HAP-1 (cell line): ENCODE measurements at regions not wholly inside any gene's neighbourhood (a gene's known extent, or its start where the extent isn't known, plus 50 kb on each side); places are given as distances from the start of the nearest gene placed in this dataset.

Experiments
- DNase-seq, 2 experiments: peaks; one replicate each; pipeline ENCODE4 v3.0.0-alpha.2; 2016 to 2020; ENCODE audit warnings: low spot score in 2 of 2
- H3K27me3 ChIP-seq: fragments of 250-450 bp; sonication (Bioruptor Pico); 2 replicates; pipeline ENCODE4 v1.5.1; 2020; ENCODE audit warnings: low read depth, mild to moderate bottlenecking, moderate library complexity
- H3K36me3 ChIP-seq: fragments of 250-450 bp; sonication (Bioruptor Pico); replicated peaks from 2 replicates; pipeline ENCODE4 v1.5.1; 2020; ENCODE audit warnings: mild to moderate bottlenecking
- H3K4me1 ChIP-seq: fragments of 250-450 bp; sonication (Bioruptor Pico); 2 replicates; pipeline ENCODE4 v1.5.1; 2020; ENCODE audit warnings: mild to moderate bottlenecking
- H3K4me3 ChIP-seq: fragments of 250-450 bp; sonication (Bioruptor Pico); 2 replicates; pipeline ENCODE4 v1.5.1; 2020; ENCODE audit warnings: mild to moderate bottlenecking, moderate library complexity
- H3K9me3 ChIP-seq: fragments of 250-450 bp; sonication (Bioruptor Pico); 2 replicates; pipeline ENCODE4 v1.5.1; 2020; ENCODE audit warnings: mild to moderate bottlenecking, moderate library complexity
- in situ Hi-C: fragments of 300-500 bp; cut with MboI; formaldehyde crosslinking; loops from 3 replicates; pipeline ENCODE4 v1.14.3; 2020; ENCODE audit warnings: low sequenced_read_pairs, inconsistent platforms, mixed read lengths

DNA sequence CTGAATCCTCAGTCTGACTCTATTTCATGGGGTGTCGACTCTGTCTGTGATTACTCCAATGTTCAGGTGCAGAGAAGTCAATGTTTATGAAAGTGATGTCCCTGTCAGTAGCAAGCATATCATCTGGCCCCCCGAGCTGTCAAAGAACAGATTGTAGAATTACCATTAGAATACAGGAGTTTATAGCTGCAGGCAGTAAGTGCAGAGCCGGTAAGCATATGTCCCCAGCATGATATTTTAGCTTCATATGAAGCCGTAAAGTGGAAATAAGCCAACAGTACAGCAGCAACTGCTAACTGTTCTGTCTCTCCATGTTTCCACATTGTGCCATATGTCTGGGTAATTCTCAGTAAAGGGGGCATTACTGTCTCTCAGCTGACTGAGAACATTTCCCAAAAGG is 541.8 kb downstream of the SOX11 start:
- in situ Hi-C loops = no loop called here
- no peak for DNase-seq
- H3K4me1 ChIP-seq = no peaks in the 10 kb centered on the region
- no peaks in the 10 kb centered on the region for H3K27me3 ChIP-seq
- no peak overlapping the region for H3K4me3 ChIP-seq
- H3K36me3 ChIP-seq = no peaks in the 10 kb centered on the region
- no peaks in the 10 kb centered on the region for H3K9me3 ChIP-seq

DNA sequence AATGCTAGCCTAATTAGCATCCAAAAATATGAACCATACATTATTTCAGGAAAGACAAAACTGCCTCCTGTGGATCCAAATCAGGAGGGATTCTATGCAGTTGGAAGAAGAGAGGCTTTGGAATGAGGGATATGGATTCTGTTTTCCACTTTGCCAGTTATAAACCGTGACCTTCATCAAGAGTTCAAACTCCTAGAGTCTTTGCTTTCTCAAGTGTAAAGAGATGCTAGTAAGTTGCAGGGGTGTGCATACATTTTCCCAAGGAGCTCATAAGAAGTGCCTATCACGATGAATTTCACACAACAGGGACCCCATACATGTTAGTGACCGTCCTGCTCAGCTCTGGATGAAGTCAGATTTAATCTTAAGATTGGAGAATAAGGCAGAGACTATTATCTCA is 542.5 kb downstream of the SOX11 start:
- Histone ChIP-seq H3K4me1 (no peaks in the 10 kb centered on the region), H3K36me3 (no peaks in the 10 kb centered on the region), H3K9me3 (no peaks in the 10 kb centered on the region), H3K27me3 (no peaks in the 10 kb centered on the region), H3K4me3 (no peak overlapping the region)
- no peak for DNase-seq
- in situ Hi-C loops = no loop called here

- no peak for DNase-seq
- in situ Hi-C loops = no loop called here
- Histone ChIP-seq H3K9me3 (no peaks in the 10 kb centered on the region), H3K27me3 (no peaks in the 10 kb centered on the region), H3K36me3 (no peaks in the 10 kb centered on the region), H3K4me3 (no peak overlapping the region), H3K4me1 (no peaks in the 10 kb centered on the region)
These were observed 544.1 kb downstream of the SOX11 start for GRCh38 chr2:6236317-6236716.

DNA sequence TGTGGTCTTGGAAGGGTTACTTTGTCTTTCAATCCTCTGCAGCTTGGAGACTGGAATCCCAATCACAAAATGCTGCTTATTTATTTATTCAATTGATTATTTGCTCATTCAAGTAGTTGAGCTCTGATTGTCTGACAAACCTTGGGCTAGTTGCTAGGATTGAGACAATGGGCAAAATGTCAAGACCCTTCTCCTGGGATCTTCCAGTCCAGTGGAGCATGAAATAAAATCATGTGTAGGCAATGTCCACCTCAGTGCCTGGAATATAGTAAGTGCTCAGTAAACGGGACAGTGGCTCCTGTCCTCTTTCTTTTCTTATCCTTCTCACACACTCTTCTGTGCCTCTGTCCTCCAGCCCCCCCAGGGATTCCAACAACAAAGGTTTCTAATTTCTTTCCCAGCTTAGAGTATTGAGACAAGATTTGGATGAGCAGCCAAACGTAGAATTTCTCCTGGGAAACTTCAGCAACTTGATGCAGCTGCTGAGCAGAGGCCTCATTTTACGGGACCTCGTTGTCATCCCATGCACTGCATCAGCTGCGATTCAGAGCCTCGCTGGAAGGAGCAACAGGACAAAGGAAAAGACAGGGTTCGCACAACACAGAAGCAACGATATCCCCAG is 545.0 kb downstream of the SOX11 start:
- no peaks in the 10 kb centered on the region for H3K9me3 ChIP-seq
- no peaks in the 10 kb centered on the region for H3K36me3 ChIP-seq
- H3K4me3 ChIP-seq = no peak overlapping the region
- in situ Hi-C loops = no loop called here
- H3K4me1 ChIP-seq = no peaks in the 10 kb centered on the region
- no peaks in the 10 kb centered on the region for H3K27me3 ChIP-seq
- no peak for DNase-seq

DNA sequence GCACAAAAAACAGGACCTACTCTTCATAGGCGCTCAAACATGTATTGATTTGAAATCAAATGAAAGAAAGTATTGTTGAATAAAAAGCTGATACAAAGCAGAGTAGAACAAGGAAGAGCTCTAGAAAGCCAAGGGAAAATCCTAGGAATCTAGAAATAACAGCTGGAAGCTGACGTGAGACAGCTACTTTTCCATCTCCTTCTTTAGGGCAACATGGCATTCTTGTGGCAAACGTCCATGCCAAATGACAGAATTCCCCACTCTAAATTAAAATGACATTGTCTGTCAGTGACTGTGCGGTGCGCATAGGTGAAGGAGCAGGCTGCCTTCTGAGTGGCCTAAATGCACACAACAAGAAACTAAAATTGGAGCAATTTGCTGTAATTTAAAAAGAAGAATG is 557.4 kb downstream of the SOX11 start:
- in situ Hi-C loops = no loop called here
- H3K4me1 ChIP-seq = no peaks in the 10 kb centered on the region

DNA sequence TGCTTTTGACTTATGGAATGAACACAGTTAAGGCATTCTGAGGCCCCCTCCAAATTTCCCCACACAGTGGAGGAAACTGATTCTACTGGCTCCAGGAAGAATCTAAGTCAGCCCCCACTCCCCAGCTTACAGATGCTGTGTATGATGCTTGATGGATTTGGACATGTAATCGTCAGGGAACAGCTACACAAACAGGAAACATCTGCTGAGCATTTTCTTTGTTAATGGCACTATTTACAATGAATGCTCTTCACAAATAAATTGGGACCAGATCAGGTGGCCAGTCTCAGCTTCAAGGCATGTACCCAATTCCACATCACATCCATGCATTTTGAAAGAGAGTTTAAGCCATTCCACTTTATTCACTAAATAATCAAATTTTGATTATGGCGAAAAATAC is 562.3 kb downstream of the SOX11 start:
- in situ Hi-C loops = no loop called here
- H3K27me3 ChIP-seq = no peaks in the 10 kb centered on the region
- H3K9me3 ChIP-seq = no peaks in the 10 kb centered on the region
- DNase-seq = no peak
- H3K36me3 ChIP-seq = no peaks in the 10 kb centered on the region
- H3K4me3 ChIP-seq = no peak overlapping the region
- H3K4me1 ChIP-seq = no peaks in the 10 kb centered on the region

More for the DNA sequence above, 557.4 kb downstream of the SOX11 start:
- Histone ChIP-seq H3K4me3 (no peak overlapping the region), H3K9me3 (no peaks in the 10 kb centered on the region), H3K27me3 (no peaks in the 10 kb centered on the region), H3K36me3 (no peaks in the 10 kb centered on the region)
- DNase-seq = no peak

DNA sequence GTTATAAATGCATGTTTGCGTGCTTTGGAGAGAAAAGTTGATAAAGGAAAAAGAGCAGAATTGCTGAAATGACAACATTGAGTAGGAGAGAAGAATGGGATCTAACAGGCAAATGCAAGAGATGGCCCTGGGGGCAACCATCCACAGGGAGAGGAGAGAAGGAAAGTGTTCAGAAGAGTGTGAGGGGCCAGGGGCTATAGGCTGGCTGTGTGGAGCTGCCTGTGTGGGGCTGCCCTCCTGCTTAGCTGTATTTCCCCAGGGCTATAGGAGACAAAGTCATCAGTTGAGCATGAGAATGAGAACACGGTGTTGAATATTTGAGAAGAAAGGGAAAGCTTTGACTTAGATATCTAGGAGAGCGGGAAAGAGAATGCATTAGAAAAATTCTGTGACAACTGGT is 572.0 kb downstream of the SOX11 start:
- no peak overlapping the region for H3K4me3 ChIP-seq
- no peaks in the 10 kb centered on the region; the same call in 1 of the 2 replicates for H3K9me3 ChIP-seq
- H3K36me3 ChIP-seq = no peaks in the 10 kb centered on the region
- in situ Hi-C loops = no loop called here
- H3K4me1 ChIP-seq = no peaks in the 10 kb centered on the region
- no peaks in the 10 kb centered on the region for H3K27me3 ChIP-seq
- DNase-seq = no peak

DNA sequence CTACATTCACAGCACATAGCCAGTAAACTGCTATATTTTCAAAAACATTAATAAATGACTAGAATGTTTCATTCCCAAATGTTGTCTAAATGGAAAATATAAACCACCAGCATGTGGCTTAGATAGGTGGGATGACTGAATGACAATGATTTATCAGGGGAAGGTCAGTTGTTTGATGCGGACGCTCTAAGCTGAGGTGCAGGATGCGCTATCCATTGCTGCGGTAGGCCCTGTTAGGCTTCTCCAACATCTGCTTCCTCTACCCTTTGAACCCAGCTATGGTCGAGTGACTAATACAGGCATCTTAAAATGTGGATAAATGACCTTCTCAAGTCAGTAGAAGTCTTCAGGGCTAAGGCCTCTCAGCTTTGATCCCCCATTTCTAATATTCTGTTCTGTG is 584.2 kb downstream of the CMPK2 start:
- Histone ChIP-seq H3K9me3 (no peaks in the 10 kb centered on the region), H3K27me3 (no peaks in the 10 kb centered on the region), H3K4me1 (no peaks in the 10 kb centered on the region), H3K4me3 (no peak overlapping the region), H3K36me3 (no peaks in the 10 kb centered on the region)
- in situ Hi-C loops = no loop called here
- no peak for DNase-seq

GRCh38 chr2:6283259-6283658 is 582.4 kb downstream of the CMPK2 start:
- Histone ChIP-seq H3K36me3 (no peaks in the 10 kb centered on the region), H3K9me3 (no peaks in the 10 kb centered on the region), H3K4me3 (no peak overlapping the region), H3K4me1 (no peaks in the 10 kb centered on the region), H3K27me3 (no peaks in the 10 kb centered on the region)
- no peak for DNase-seq
- in situ Hi-C loops = no loop called here

- Histone ChIP-seq H3K4me3 (no peak overlapping the region), H3K27me3 (no peaks in the 10 kb centered on the region), H3K4me1 (no peaks in the 10 kb centered on the region), H3K9me3 (no peaks in the 10 kb centered on the region), H3K36me3 (no peaks in the 10 kb centered on the region)
- no peak for DNase-seq
- in situ Hi-C loops = no loop called here
These were observed 578.3 kb downstream of the CMPK2 start for GRCh38 chr2:6287406-6287805.

GRCh38 chr2:6288791-6289190 is 576.9 kb downstream of the CMPK2 start:
- in situ Hi-C loops = no loop called here
- no peak for DNase-seq
- H3K27me3 ChIP-seq = no peaks in the 10 kb centered on the region
- no peak overlapping the region for H3K4me3 ChIP-seq
- no peaks in the 10 kb centered on the region for H3K9me3 ChIP-seq
- H3K36me3 ChIP-seq = no peaks in the 10 kb centered on the region
- no peaks in the 10 kb centered on the region for H3K4me1 ChIP-seq

DNA sequence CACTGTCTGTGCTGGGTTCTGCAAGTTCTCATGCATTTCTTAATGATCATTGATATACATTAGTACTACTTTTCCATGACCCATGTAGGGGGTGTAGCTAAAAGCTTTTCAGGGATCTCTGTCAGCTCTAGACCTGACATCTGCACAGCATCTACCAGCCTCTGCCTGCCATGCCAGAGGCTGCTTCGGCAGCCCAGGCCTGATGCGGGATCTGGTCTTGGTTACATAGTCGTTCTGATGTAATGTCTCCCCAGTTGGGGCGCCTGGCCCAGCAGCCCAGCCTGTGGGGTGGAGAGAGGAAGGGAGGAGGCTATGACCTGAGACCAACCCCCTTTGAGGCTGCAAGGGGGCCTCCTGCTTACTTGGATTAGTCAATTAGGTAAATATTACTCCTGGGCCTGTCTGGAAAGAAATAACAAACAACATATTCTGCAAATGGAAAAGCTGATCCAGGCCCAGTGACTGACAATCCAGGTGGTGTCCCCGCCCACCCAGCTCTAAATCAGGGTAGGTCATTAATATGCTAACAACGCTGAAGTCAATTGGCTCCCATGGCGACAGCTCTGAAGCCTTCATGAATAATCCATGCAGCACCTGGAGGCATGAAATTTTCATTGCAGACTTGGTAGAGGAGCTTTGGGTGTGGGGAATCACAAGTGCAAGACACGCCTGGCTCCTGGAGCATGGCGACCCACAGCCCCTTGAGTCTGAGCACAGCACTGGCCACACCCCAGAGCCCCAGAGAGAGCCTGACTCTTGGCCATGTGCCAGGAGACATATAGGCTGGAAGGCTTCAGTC is 575.3 kb downstream of the CMPK2 start:
- H3K4me3 ChIP-seq = no peak overlapping the region
- no peaks in the 10 kb centered on the region for H3K9me3 ChIP-seq
- in situ Hi-C loops = no loop called here
- DNase-seq = no peak
- no peaks in the 10 kb centered on the region for H3K4me1 ChIP-seq
- no peaks in the 10 kb centered on the region for H3K36me3 ChIP-seq
- no peaks in the 10 kb centered on the region for H3K27me3 ChIP-seq

GRCh38 chr2:6294791-6295190 is 570.9 kb downstream of the CMPK2 start:
- no peak overlapping the region for H3K4me3 ChIP-seq
- no peak for DNase-seq
- no peaks in the 10 kb centered on the region for H3K36me3 ChIP-seq
- no peaks in the 10 kb centered on the region for H3K4me1 ChIP-seq
- no peaks in the 10 kb centered on the region for H3K9me3 ChIP-seq
- H3K27me3 ChIP-seq = no peaks in the 10 kb centered on the region
- in situ Hi-C loops = no loop called here

DNA sequence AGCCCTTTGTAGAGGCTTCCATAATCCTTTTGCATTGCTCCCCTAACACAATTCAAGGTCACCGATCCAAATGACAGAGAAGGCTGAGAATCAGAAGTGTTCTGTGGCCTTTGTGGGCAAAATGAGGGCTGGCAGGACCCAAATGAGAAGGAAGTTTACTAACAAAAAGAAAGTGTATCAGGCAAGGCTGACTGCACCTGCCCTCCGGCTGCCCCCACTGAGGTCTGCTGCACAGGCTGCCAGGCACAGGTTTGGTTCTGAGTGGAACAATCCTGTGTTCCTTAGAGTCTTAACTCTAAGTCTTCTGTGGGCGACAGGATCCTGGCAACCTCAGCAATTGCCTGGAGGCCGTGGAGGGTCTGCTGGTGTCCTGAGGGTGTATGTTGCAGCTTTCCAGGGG is 568.5 kb downstream of the CMPK2 start:
- H3K9me3 ChIP-seq = no peaks in the 10 kb centered on the region
- H3K36me3 ChIP-seq = no peaks in the 10 kb centered on the region
- no peaks in the 10 kb centered on the region for H3K27me3 ChIP-seq
- no peaks in the 10 kb centered on the region for H3K4me1 ChIP-seq
- no peak overlapping the region for H3K4me3 ChIP-seq
- no peak for DNase-seq
- in situ Hi-C loops = no loop called here
